Esophagus muscularis mucosa (tissue), 4 donors: ENCODE measurements at regions not wholly inside any gene's neighbourhood (a gene's known extent, or its start where the extent isn't known, plus 50 kb on each side); places are given as distances from the start of the nearest gene placed in this dataset.

Experiments
- DNase-seq: peaks from one replicate; pipeline ENCODE4 v3.0.0-alpha.2; 2017; ENCODE audit errors: extremely low spot score
- H3K27ac ChIP-seq, 4 donors: fragments of 200-600 bp; sonication (generic); replicated peaks in 1 of 4; 1 replicate in 3 of 4; 2 replicates in 1 of 4; pipeline ENCODE4 v1.5.1; 2016 to 2019; ENCODE audit warnings: mild to moderate bottlenecking in 1 of 4
- H3K27me3 ChIP-seq, 4 donors: fragments of 200-600 bp; sonication (generic); one replicate each; pipeline versions ENCODE4 v1.5.1 to v1.6.0; 2016 to 2019
- H3K36me3 ChIP-seq, 4 donors: fragments of 200-600 bp; sonication (generic); one replicate each; pipeline ENCODE4 v1.5.1; 2016 to 2019
- H3K4me1 ChIP-seq, 4 donors: fragments of 200-600 bp; sonication (generic); one replicate each; pipeline ENCODE4 v1.5.1; 2016 to 2019
- H3K4me3 ChIP-seq, 4 donors: fragments of 200-600 bp; sonication (generic); 1 replicate in 2 of 4; 2 replicates in 2 of 4; pipeline ENCODE4 v1.5.1; 2016 to 2019; ENCODE audit warnings: mild to moderate bottlenecking in 4 of 4, moderate library complexity in 1 of 4
- H3K9me3 ChIP-seq, 4 donors: fragments of 200-600 bp; sonication (generic); 1 replicate in 3 of 4; 2 replicates in 1 of 4; pipeline ENCODE4 v1.5.1; 2016 to 2019
- CTCF ChIP-seq, 3 experiments: fragments of 200-600 bp in 2 of 3; fragments of 450-650 bp in 1 of 3; sonication (generic) in 2 of 3; IDR thresholded peaks; one replicate each; pipeline ENCODE4 v1.5.1; 2017 to 2019; ENCODE audit warnings: antibody characterized with exemption in 3 of 3, mild to moderate bottlenecking in 2 of 3, moderate library complexity in 1 of 3
- EP300 ChIP-seq: sonication (generic); formaldehyde crosslinking; IDR thresholded peaks from one replicate; pipeline ENCODE4 v1.6.1; 2017; ENCODE audit warnings: antibody characterized with exemption
- POLR2A ChIP-seq: fragments of 450-650 bp; IDR thresholded peaks from one replicate; pipeline ENCODE4 v1.6.1; 2017; ENCODE audit warnings: antibody characterized with exemption, moderate library complexity, mild to moderate bottlenecking, low read depth
- POLR2AphosphoS5 ChIP-seq, 2 donors: sonication (generic); formaldehyde crosslinking; IDR thresholded peaks; one replicate each; pipeline ENCODE4 v1.6.1; 2017; ENCODE audit warnings: antibody characterized with exemption in 2 of 2
- whole genome bisulfite sequencing: methylation state at CpG from one replicate; pipeline ENCODE4 v1.1.5; 2018; 5-methylcytosine and 5-hydroxymethylcytosine counted together
- intact Hi-C: fragments of 100-400 bp; cut with DNase I; formaldehyde crosslinking; loops from one replicate; pipeline ENCODE4 v1.15.1; 2023
- small RNA-seq, 3 donors: library from RNA; depleted of rRNA; stranded (forward); fragments of <200 nt; gene quantifications; one replicate each; pipeline ENCODE3, GENCODE V24; 2016

- TF ChIP-seq CTCF (IDR thresholded peaks at IDR 0.05): no peak
- TF ChIP-seq POLR2A: no peak
- TF ChIP-seq EP300: no peak
- Histone ChIP-seq H3K4me1 (peaks cover 5 to 9% (median 9%) of the 10 kb centered on the region in 4 donors), H3K27me3 (peaks cover 4 to 84% (median 4%) of the 10 kb centered on the region in 4 donors), H3K9me3 (no peaks in the 10 kb centered on the region), H3K4me3 (no peak overlapping the region), H3K36me3 (no peaks in the 10 kb centered on the region), H3K27ac (no peak overlapping the region)
- WGBS: 63% methylated on average over 11 of the region's 11 CpGs
- intact Hi-C loops: no loop called here
- no peak for DNase-seq
Measured at GRCh38 chr13:25042151-25042865, 53.6 kb upstream of the PABPC3 start.

- Histone ChIP-seq H3K4me3 (no peak overlapping the region), H3K27me3 (peaks cover 4 to 90% (median 9%) of the 10 kb centered on the region in 4 donors), H3K27ac (no peak overlapping the region), H3K36me3 (no peaks in the 10 kb centered on the region), H3K4me1 (peaks cover 5 to 11% (median 11%) of the 10 kb centered on the region in 4 donors), H3K9me3 (no peaks in the 10 kb centered on the region)
- WGBS: 82% methylated on average over 6 of the region's 6 CpGs
- TF ChIP-seq POLR2AphosphoS5 (IDR thresholded peaks at IDR 0.05): no peak
- TF ChIP-seq EP300: no peak
- TF ChIP-seq CTCF (IDR thresholded peaks at IDR 0.05): no peak
- TF ChIP-seq POLR2A: no peak
- no peak for DNase-seq
- intact Hi-C loops: no loop called here
Measured at GRCh38 chr13:25044071-25044470, 51.9 kb upstream of the PABPC3 start.

Small RNA genes lying in the stretch of these regions (small RNA-seq; reads per million reads assigned to genes)
- gene AL590099.1 (0 reads per million in 3 donors), gene LSP1P1 (0 reads per million in 3 donors)
